ENCODE measurements at regions not wholly inside any gene's neighbourhood (a gene's known extent, or its start where the extent isn't known, plus 50 kb on each side); places are given as distances from the start of the nearest gene placed in this dataset.

DNA sequence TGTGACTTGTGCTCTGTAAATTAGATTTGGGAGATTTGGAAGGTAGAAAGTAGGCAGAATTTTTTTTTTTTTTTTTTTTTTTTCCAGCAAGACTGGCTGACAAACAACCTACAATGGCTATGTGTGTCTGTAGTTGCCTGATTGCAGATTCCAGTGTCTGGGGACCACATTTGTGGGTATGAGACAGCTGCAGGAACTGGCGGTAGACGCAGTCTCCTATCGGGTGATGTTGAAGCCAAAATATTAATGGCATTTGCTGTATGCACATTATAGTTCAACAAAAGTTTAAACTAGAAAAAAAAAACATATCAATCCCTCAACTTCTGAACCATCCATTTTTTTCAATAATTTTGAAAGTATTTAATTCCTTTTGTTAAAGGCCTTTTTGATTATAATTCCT is 665.2 kb downstream of the TOX3 start:
- no peak overlapping the region for H3K4me3 ChIP-seq
- H3K27ac ChIP-seq, result no peak overlapping the region

DNA sequence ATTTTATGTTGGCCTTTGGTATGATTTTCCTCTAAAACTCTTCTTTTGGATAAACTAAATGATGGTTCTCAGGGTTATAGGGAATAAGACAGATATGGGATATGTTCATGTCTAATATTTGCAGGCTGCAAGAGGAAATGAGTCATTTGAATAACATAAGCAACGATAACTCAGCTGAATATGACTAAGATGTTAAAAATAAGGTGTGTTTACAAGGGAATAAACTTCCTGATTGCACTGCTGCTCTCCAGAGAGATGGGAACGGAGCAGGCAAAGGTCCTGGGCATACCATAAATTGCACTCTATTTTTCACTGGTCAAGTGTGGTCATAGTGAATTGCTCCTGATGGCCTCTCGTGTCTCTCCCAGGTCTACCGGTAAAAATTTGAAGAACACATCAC is 666.2 kb downstream of the TOX3 start:
- Histone ChIP-seq H3K27ac (no peak overlapping the region), H3K4me3 (no peak overlapping the region)

DNA sequence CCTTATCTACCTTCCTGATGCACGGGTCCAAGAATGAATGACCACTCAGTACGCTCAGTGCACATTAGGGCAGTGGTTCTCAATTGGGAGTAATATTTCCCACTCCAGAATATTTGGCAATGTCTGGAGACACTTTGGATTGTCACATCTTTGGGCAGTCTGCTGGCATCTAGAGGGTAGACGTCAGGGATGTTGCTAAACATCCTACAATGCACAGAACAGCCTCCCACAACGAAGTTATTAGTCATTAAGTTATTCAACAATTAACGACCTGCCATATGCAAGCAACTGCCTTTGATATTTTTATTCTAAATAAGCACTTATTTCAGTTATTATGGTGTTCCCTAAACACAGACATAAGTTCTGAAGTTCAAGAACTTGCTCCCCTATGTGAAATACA is 669.3 kb downstream of the TOX3 start:
- no peak overlapping the region for H3K27ac ChIP-seq

DNA sequence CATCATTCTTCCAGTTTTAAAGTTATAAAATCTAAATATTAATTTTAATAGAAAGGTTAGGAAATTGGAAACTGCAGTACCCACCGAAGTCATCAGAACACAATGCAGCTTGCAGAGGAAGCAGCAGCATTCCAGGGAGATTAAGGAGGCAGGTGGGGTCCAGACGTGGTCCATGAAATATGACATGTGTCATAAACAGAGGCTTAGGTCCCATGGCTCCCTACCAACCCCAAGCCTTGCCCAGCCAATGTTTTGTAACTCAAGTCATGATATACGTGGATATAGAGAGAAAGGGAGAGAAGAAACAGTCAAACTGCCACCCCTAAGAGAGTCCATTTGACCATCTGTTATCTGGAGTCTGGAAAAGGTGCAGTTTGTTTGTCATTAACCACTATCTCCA is 670.0 kb downstream of the TOX3 start:
- H3K4me3 ChIP-seq, result no peak overlapping the region
- no peak overlapping the region for H3K27ac ChIP-seq

More for the DNA sequence above, 669.3 kb downstream of the TOX3 start:
- no peak overlapping the region for H3K4me3 ChIP-seq

DNA sequence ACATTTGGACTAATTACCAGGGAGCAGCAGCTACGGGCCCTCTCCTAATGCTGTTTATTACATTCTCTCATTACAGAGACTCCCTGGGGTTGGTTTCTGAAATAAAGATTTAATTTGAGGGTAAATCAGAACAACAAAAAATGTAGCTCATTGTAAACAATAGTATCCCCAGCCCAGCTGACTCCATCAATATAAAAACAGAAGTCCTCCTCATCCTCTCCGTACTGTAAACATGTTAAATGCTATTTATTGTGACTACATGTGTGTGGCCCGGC is 670.4 kb downstream of the TOX3 start:
- H3K27ac ChIP-seq, result no peak overlapping the region
- no peak overlapping the region for H3K4me3 ChIP-seq

DNA sequence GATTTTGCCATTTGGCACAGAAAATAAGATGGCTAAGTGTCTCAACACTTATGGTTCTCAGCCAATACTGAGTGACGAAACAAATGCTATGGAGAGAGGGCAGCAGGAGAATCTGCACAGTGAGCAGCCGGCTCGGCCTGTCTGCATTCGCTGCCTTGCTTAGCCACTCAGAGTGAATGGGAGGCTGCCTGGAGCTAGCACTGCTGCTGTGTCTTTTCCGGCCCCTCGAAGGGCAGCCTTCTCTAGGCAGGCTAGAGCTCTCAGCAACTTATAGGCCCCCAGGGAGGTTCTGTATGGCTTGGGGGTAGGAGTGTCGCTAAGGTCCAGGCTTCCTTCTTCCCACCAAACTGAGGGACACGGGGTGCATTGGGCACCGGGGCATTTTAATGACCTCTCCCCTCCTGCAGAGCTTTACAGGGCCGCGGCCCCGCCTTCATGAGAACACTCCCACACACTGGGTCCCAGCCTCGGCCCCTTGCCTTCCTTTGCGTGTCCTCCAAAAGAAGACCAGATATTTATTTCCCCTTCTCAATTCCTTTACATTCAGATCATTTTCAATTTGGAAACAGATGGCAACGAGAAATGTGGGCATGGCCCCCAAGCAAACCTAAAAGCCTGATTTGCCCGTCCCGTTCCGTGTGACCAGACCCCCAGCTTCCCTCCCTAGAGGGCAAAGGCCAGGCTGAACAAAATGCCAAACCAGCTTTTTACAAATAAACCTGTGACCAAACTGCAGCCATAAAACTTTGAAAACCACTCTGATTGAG is 670.9 kb downstream of the TOX3 start:
- no peak overlapping the region for H3K27ac ChIP-seq

DNA sequence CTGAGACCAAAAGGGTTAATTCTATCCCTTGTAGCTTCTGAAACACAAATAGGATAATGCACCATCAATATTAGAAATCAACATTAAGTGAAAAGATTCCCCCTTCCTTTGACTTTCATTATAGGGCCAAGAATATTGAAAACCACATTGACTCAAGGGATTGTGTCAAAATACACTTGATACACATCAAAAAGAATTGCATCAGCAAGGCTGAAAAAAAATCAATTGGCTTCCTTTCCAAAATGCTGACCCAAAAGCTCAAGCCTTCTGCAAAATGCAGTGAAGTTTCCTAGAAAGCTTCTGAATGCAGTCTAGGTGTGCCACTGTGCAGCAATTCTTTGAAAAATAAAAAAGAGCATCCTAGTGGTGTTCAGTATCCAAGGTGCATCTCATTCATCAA is 674.4 kb downstream of the TOX3 start:
- no peak overlapping the region for H3K27ac ChIP-seq
- H3K4me3 ChIP-seq, result no peak overlapping the region

More for the DNA sequence above, 670.9 kb downstream of the TOX3 start:
- no peak overlapping the region for H3K4me3 ChIP-seq

DNA sequence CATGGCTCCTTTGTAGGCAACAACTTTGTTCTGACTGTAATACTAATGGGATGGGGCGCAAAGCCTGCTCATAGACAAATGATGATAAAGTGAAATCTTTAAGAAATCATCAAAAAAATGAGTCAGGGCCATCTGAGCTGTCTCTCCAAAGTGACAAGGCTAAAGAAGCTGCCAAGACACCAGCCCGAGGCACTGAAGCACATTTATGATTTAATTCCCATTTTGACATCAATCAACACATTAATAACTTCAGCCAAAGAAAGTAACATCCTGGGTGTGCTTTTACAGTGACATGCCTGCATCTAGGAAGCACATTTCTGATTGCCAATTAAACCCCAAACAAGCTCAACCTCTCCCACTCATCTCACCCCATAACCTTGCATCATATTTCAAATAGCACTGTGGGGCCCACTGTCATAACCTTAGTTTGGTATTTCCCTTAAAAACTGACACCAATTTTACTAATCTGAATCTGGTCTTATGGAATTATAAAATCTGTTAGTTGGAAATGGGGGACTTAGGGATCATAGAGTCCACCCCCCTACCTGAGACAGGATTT is 676.6 kb downstream of the TOX3 start:
- no peak overlapping the region for H3K27ac ChIP-seq

DNA sequence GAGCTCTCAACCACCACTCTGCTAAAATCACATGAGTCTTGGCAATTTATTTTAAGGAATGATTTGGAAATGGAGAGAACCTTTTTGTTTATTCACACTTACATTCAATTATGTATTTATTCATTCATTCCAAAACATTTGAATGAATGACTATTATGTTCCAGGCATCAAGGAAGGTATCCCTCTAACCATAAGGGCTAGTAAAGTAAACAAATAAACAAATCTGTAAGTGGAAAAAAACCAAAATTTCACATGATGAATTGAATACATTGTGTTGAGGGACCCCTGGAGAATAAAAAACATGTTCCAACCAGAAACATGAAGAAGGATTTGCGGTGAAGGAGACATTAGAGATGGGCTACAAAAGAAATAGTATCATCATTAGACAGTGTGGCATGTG is 677.8 kb downstream of the TOX3 start:
- H3K27ac ChIP-seq, result no peak overlapping the region
- H3K4me3 ChIP-seq, result no peak overlapping the region

More for the DNA sequence above, 676.6 kb downstream of the TOX3 start:
- no peak overlapping the region for H3K4me3 ChIP-seq

DNA sequence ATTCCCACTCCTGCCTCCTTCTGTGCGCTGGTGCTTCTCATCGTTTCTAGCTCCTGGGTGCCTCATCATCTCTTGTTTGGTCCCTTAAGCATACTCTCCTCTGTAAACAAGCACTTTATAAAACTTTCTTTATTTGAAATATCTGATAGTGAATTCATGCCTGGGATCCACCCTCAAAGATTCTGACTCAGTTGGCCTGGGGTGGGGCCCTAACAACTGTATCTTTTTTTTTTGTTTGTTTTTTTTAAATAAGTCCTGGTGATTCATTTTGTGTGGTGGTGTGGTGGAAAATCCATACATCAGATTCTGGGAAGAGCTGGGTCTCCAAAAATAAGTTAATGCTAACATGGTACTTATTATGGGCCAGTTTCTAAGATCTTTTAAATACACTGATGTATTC is 678.3 kb downstream of the TOX3 start:
- no peak overlapping the region for H3K4me3 ChIP-seq
- H3K27ac ChIP-seq, result no peak overlapping the region

DNA sequence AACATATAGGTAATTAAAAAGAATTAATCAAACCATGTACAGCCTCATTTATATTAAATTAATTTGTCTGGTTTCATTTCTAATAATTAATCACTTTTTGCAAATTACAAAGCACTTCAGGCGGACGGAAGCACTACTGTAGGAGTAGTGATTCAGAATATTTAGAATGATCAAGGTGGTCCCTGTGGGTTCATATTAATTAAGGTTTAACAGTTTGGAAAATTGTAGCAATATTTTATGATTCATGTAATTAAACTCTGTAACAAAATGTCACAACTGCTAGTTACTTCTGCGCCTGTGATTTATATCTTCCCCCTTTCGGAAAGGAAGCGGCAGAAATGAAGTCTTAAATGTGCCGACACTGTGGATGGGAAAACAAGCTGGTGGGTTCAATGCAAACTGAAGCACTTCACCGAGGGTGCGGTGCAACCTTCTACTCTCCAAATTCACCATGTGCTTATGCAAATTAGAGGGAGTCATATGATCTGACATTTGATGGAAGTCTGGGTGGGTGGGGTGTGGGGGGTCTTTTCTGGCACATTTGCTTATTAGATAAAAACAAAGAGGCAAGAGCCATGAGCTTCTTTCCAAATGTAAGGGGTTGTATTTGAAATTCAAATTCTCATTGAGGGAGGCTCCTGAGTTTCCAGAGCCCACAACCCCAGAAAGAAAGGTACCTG is 679.4 kb downstream of the TOX3 start:
- Histone ChIP-seq H3K4me3 (no peak overlapping the region), H3K27ac (no peak overlapping the region)

DNA sequence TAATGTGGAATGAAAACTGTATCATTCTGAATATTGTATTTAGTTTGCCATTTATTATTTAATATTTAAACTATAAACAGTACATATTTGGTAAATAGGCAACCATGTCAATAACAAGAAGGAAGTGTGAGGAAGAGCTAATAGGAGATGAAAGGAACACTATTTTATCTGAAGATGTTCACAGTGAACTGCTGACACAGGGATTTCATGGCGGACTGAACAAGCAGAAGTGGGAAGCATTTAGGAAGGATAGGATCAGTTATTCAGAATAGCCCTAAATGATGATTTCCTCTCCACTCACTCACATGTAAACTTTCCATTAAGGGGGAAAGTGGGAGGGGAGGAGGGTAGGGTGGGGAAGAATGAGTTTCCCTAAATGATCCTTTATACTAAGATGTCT is 682.4 kb downstream of the TOX3 start:
- Histone ChIP-seq H3K27ac (no peak overlapping the region), H3K4me3 (no peak overlapping the region)

DNA sequence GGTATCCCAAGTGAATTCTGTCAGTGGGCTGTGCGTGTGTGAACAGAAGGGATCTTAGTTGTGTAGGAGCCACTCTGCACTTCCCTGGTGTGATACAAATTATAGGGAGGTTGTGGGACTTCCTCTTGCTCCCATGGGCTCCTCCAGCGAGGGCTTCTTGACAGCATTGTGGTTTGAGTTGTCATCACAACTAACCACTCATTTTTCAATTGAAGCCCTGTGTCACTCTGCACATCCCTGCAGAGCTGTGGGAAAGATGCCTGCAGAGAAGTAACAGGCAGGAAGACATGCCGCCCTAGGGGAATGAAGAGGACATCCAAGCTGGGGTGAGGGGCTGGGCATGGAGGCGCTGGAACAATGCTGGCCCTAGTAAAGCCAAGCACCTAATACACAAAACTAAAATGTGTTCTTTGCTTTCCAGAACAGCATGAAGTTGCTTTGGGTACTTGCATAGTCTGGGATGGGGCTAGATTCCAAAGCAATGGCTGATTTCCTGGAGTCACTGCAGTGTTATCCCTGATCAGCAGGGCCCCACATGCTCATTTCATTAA is 692.5 kb downstream of the TOX3 start:
- no peak overlapping the region for H3K27ac ChIP-seq
- no peak overlapping the region for H3K4me3 ChIP-seq

DNA sequence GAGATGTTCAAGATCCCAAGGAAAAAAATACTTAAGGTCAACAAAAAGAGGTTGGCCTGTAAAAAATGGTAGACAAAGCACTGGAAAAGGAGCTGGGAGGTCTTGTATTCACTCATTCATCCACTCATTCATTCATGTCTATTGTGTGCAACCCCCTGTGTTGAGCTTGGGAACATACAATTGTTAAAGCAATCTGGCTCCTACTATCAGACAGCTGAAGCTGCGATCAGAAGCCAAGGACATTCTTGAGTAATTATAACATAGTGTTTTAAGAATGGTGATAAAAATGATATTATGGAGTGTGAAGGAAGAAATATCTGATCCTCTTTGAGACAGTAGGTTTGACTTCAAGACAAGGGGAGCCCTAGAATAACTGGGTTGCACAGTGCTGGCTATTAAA is 693.4 kb downstream of the TOX3 start:
- no peak overlapping the region for H3K27ac ChIP-seq
- H3K4me3 ChIP-seq, result no peak overlapping the region

DNA sequence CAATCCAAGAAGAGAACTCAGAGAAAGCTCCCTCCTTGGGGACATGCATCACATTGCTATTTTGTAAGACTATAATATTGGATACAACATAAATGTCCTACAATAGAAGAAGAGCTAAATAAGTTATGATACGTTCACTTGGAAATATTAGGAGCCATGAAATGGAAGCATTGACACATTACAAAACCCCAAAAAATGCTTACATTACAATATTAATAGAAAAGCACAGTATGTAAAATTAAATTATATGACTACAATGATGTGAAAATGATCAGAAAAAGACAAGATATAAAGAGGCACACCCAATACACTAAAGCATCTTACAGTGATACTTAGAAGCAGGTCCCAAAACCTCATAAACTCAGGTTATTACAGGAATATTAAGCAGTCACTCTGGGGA is 694.1 kb downstream of the TOX3 start:
- Histone ChIP-seq H3K4me3 (no peak overlapping the region), H3K27ac (no peak overlapping the region)

DNA sequence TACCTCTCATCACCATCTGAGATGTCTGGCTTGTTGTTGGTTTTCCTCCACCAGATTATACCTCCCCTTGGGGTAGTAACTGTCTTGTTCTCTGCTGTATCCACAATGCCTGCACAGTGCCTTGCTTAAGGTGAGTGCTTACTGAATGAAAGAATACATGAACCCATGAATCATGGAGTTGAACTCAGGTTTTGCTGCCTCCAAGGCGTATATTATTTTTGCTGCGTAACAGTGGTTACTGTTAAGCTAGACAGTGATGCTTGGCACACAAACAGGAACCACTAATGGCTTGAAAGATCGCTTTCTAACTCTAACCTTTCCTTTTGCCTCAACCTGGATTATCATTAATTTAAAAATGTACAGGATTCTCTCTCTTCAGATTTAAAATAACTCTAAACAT is 695.8 kb downstream of the TOX3 start:
- H3K4me3 ChIP-seq, result no peak overlapping the region
- H3K27ac ChIP-seq, result no peak overlapping the region

DNA sequence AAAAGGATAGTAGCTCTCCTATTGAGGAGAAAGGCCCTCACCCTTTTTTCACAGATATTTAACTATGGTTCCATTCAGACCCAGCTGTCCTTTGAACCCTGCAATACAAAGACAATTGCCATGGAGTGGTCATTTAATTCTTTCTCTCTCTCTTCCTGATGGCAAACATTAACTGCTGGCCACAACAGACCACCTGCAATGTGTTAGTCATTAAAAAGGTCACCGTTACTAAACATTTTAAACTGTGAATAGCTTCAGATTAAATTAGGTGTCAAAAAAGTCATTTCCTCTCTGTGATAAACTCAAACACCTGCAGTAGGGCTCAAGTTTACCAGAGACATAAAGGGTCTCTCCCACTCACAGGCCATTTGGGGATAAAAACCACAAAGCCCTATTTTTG is 697.2 kb downstream of the TOX3 start:
- Histone ChIP-seq H3K27ac (no peak overlapping the region), H3K4me3 (no peak overlapping the region)

DNA sequence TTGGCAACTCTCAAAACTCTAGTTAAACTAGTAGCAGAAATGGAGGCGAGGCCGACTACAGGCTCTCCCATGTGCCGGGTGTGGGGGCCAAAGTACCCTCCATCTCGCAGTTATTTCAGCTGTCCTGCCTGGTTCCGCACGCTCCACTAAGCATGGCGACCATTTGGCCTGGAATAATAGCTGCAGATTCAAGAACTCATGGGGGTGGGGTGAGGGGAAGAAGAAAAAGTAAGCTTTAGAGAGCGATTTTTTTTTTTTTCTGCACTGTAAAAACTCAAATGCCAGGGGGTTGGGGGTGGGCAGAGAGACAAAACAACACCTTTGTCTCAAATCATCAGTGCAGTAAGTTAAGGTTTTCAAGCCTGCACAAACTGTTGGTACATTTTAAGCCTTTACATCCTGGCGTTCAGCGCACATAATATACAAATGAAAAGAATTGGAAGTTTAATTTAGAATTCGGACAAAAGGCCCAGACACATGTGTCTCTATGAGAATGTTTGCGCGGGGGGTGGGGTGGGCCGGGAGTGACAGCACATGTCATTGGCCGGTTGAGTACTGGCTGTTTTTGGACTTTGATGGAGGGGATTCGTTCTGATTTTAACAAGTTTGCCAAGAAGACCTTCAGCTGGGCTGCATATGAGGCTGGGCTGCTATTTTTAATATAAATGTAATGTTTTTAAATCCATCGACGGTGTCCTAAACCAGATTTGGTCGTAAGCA is 694.7 kb upstream of the SALL1 start:
- Histone ChIP-seq H3K27ac (no peak overlapping the region), H3K4me3 (no peak overlapping the region)

DNA sequence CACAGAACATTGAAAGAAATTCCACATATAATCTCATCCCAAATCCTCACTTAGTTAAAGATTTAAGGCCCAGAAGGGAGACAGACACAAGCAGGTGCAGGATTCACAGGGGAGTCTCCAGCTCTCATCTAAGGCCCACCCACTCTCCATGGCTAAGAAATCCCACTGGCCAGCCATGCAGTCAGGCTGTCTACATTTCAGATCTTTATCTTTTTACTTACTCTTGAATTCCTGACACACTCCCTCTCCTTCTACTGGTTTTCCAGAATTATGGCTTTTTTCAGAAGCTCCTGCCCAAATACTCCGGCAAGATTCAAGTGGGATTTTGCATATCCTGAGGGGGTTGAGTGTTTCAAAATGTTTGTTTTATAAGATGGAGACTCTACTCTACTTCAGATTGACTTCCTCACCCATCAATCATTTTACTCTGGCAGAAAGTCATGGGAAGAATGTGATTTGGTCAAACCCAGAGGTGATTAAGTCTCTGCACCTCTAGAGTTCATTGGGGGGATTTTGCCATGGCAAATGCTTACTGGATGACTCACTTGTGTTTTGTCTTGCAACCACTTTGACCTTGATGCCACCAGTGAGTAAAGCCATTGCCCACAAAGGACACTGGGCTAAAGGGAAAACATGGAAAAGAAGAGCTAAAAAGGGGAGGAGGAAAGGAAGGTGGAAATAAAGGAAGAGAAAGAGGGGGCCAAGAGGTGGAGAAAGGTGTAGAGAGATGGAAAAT is 688.8 kb upstream of the SALL1 start:
- no peak overlapping the region for H3K4me3 ChIP-seq

DNA sequence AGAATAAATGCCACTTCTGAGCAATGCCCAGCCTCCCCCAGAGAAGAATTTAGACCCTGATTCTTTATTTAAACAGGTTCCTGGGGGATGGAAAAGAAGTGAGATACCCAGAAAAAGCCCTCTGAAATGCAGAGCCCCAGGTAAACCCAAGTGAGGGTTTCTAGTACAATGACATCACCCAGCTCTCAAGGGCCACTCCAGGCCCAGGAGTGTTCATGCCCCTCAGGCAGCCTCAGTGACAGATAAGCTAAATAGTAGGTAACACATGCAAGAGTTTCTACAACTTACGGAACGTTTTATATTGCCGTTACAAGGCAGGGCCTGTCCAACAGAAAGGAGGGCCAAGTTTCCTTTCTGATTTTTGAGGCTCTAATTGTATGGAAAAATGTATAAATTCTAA is 683.7 kb upstream of the SALL1 start:
- H3K27ac ChIP-seq, result no peak overlapping the region

More for the DNA sequence above, 688.8 kb upstream of the SALL1 start:
- no peak overlapping the region for H3K27ac ChIP-seq

More for the DNA sequence above, 683.7 kb upstream of the SALL1 start:
- no peak overlapping the region for H3K4me3 ChIP-seq
